ENCODE measurements at regions not wholly inside any gene's neighbourhood (a gene's known extent, or its start where the extent isn't known, plus 50 kb on each side); places are given as distances from the start of the nearest gene placed in this dataset.

DNA sequence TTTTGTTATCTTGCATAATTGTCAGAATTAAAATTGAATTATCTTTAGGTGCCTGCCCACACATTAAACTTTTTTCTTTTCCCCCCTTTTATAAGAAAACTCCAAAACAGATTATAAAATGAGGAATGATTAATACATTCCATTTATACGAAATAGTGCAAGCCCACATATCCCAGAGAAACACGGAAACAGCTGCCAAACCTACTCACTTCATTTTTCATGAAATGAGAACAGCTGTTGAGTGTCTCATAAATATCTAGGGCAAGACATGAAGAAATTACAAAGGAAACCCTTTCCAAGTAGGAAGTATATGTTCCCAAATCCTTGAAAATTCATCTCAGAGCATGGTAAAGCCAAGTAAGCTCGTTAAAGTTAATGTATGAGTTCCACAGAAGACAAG, 459.4 kb upstream of the NMUR2 start:
- Histone ChIP-seq H3K9me3 (no peaks in the 10 kb centered on the region), H3K27me3 (no peaks in the 10 kb centered on the region), H3K4me1 (no peaks in the 10 kb centered on the region), H3K4me3 (no peak overlapping the region), H3K27ac (no peak overlapping the region), H3K36me3 (no peaks in the 10 kb centered on the region)
- 11% methylated on average over 3 of the region's 3 CpGs for WGBS, 2 donors (ENCODE audit: low coverage in 1 of 2)
- no peak for ATAC-seq
- TF ChIP-seq EP300 (IDR thresholded peaks at IDR 0.05) = no peak
- TF ChIP-seq POLR2AphosphoS5 (IDR thresholded peaks at IDR 0.05) = no peak
- no peak for TF ChIP-seq POLR2A (IDR thresholded peaks at IDR 0.05)
- TF ChIP-seq, protein P1, sequence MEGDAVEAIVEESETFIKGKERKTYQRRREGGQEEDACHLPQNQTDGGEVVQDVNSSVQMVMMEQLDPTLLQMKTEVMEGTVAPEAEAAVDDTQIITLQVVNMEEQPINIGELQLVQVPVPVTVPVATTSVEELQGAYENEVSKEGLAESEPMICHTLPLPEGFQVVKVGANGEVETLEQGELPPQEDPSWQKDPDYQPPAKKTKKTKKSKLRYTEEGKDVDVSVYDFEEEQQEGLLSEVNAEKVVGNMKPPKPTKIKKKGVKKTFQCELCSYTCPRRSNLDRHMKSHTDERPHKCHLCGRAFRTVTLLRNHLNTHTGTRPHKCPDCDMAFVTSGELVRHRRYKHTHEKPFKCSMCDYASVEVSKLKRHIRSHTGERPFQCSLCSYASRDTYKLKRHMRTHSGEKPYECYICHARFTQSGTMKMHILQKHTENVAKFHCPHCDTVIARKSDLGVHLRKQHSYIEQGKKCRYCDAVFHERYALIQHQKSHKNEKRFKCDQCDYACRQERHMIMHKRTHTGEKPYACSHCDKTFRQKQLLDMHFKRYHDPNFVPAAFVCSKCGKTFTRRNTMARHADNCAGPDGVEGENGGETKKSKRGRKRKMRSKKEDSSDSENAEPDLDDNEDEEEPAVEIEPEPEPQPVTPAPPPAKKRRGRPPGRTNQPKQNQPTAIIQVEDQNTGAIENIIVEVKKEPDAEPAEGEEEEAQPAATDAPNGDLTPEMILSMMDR (IDR thresholded peaks at IDR 0.05) = no peak

DNA sequence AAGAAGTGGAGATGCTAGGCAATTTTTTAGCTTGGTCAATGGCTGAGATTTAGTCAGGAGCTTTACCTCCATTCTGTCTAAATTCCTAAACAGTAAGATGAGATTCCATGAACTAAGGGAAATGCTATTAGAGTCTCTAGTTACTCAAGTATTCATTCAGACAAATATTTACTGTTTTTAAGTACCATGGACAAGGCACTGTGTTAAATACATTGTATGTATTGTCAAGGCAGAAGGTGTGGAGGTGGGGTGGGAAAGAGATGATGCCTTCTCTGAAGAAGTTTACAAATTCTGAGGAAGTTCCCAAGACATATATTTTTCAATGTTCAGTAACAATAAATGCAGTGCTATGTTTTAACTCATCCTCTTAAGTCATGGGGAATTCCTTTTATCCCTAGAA, 459.9 kb upstream of the NMUR2 start:
- no peak overlapping the region for H3K27ac ChIP-seq
- no peak overlapping the region for H3K4me3 ChIP-seq
- H3K4me1 ChIP-seq = no peaks in the 10 kb centered on the region
- TF ChIP-seq, protein P1 (IDR thresholded peaks at IDR 0.05) = no peak
- TF ChIP-seq POLR2A (IDR thresholded peaks at IDR 0.05) (no peak), EP300 (IDR thresholded peaks at IDR 0.05) (no peak), POLR2AphosphoS5 (IDR thresholded peaks at IDR 0.05) (no peak)
- H3K27me3 ChIP-seq = no peaks in the 10 kb centered on the region
- no peak for ATAC-seq
- H3K9me3 ChIP-seq = no peaks in the 10 kb centered on the region
- H3K36me3 ChIP-seq = no peaks in the 10 kb centered on the region

DNA sequence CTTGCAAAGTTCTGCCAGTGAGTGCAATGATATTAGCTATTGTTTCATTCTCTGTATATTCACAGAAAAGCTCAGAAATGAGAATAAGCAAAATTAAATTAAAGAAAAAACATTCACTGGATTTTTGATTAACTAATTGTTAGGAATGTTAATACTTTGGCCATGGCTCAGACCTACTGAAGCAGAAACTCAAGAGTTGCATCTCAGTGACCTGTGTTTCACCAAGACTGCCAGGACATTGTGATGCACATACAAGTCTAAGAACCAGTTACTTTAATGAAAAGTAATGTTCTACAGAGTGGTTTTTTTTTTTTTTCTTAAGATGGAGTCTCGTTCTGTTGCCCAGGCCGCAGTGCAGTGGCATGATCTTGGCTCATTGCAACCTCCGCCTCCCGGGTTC, 464.9 kb upstream of the NMUR2 start:
- no peaks in the 10 kb centered on the region for H3K27me3 ChIP-seq
- no peaks in the 10 kb centered on the region for H3K4me1 ChIP-seq
- H3K36me3 ChIP-seq = no peaks in the 10 kb centered on the region
- no peak for ATAC-seq
- TF ChIP-seq POLR2A (IDR thresholded peaks at IDR 0.05) (no peak), POLR2AphosphoS5 (IDR thresholded peaks at IDR 0.05) (no peak), EP300 (IDR thresholded peaks at IDR 0.05) (no peak)
- TF ChIP-seq, protein P1 (IDR thresholded peaks at IDR 0.05) = no peak
- no peak overlapping the region for H3K4me3 ChIP-seq
- 95 to 100% methylated on average over 4 of the region's 4 CpGs for WGBS, 2 donors (ENCODE audit: low coverage in 1 of 2)
- no peak overlapping the region for H3K27ac ChIP-seq
- H3K9me3 ChIP-seq = peaks cover 0 to 2% (median 0%) of the 10 kb centered on the region in 3 donors

DNA sequence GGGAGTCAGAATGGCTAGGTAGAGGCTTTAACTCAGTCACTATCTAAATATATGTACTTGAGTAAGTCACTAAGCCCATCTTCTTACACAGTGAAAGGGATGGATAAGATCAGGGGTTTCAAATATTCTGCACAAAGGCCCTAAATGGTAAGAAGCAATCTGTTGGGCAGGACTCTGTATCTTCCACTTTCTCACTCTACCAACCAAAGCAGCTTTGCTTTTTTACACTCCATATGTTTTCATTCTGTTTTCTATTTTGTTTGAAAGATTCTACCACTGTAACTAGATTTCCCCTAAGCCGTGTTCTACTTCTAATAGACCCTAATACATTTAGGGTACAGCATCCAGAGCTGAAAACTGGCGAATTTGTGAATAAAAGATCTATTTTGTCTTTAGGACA, 477.5 kb upstream of the NMUR2 start:
- no peak for ATAC-seq
- H3K4me3 ChIP-seq = no peak overlapping the region
- no peaks in the 10 kb centered on the region for H3K36me3 ChIP-seq
- 33 to 56% methylated on average over 2 of the region's 2 CpGs for WGBS, 2 donors (ENCODE audit: low coverage in 1 of 2)
- peaks cover 0 to 17% (median 0%) of the 10 kb centered on the region in 3 donors for H3K9me3 ChIP-seq
- no peaks in the 10 kb centered on the region for H3K27me3 ChIP-seq
- TF ChIP-seq POLR2A (IDR thresholded peaks at IDR 0.05) (no peak), EP300 (IDR thresholded peaks at IDR 0.05) (no peak), POLR2AphosphoS5 (IDR thresholded peaks at IDR 0.05) (no peak)
- TF ChIP-seq, protein P1 (IDR thresholded peaks at IDR 0.05) = no peak
- H3K4me1 ChIP-seq = no peaks in the 10 kb centered on the region
- no peak overlapping the region for H3K27ac ChIP-seq

DNA sequence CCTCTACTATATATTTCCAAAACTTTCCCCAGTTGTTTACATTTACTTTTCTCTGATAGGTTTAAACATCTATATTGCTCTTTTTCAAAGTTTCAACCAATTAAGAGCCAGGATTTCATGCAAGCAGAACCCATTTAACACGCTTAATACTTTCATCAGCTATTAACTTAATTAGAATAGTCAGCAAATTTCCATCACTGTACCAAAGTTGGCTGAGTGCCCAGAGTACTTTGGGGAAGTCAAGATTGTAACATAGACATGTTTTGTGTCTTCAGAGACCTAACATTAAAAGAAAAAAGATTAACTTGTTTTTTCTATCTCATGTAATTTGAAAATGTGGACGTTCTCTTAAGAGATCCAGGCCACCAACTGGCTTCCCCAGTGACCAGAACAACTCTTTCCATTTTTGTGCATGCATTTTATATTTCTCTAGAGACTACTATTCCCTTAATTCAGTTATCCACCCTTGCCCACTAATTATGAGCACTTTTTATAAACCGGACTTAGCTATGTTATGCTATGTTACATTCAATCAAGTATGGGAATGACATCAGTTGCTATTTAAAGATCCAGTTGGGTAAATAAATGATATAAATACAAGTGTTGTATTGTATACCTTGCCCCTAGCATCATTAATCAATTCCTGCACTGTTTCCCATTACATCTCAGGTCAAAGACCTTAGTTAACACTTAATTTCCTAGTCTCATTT, 478.1 kb upstream of the NMUR2 start:
- H3K4me1 ChIP-seq = no peaks in the 10 kb centered on the region
- H3K9me3 ChIP-seq = peaks cover 0 to 13% (median 0%) of the 10 kb centered on the region in 3 donors
- TF ChIP-seq, protein P1 (IDR thresholded peaks at IDR 0.05) = no peak
- no peak overlapping the region for H3K4me3 ChIP-seq
- H3K36me3 ChIP-seq = no peaks in the 10 kb centered on the region
- no peak overlapping the region for H3K27ac ChIP-seq
- whole genome bisulfite sequencing, 2 donors (ENCODE audit: low coverage in 1 of 2) = 29 to 39% methylated on average over 3 of the region's 3 CpGs
- H3K27me3 ChIP-seq = no peaks in the 10 kb centered on the region
- ATAC-seq = no peak
